GM18517 (cell line): ENCODE measurements at regions not wholly inside any gene's neighbourhood (a gene's known extent, or its start where the extent isn't known, plus 50 kb on each side); places are given as distances from the start of the nearest gene placed in this dataset.

Source experiments
- ATAC-seq: cut with Tn5 transposase; IDR thresholded peaks from one replicate; pipeline ENCODE4 v1.9.1; 2021; ENCODE audit warnings: mild to moderate bottlenecking, moderate library complexity; ENCODE audit not compliant: unreplicated experiment

DNA sequence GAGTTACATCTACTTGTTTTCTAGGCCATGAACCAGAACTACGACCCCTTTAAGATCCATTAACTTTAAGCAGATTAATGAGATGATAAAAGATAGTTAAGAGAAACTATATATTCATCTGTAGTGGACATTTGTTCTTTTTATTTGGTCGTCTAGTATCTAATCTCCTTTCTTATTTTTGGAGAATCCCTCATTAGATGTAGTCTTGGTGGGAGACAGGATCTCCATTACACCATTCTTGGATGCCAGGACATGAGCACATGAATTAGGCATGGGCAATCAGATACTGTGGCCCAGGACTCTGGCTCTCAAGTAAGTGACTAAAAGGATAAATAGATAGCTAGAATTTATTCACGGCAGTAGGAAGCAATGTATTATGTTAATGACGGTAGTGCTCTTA is 245.0 kb downstream of the ATP23 start:
- no peak for ATAC-seq

DNA sequence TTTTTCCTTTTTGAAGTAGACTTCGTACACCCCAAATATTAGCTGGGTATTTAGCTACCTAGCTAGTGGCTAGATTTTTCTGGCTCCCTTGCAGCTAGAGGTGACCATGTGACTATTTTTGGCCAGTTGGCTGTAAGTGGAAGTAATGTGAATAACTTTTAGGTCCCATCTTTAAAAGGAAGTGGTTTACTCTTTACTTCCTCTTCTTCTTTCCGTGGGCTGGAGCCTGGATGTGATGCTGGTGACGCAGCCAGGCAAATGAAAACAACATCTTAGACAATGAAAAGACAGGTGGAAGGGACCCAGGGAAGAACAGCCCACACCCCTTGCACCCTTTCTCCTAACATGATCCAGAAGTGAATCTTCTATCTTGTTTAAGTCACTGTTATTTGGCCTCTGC is 245.5 kb downstream of the ATP23 start:
- ATAC-seq = no peak

DNA sequence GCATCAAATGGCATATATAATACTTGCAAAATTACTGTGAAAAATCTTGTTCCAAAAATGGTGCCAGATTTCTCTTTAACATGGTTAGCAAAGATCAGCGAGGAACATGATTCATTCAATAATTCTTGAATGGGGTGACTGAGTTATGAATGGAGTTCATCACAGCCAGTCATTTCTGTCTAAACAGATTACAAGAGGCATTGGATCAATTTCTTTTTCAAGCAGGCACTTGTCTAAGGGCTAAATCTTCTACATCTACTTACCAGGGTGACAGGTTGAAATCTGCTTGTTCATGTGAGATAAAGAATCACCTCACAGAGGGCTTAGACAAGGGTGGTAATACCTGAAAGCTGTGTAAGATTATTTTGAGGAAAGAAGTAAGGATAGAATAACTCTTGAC is 247.7 kb downstream of the ATP23 start:
- no peak for ATAC-seq

DNA sequence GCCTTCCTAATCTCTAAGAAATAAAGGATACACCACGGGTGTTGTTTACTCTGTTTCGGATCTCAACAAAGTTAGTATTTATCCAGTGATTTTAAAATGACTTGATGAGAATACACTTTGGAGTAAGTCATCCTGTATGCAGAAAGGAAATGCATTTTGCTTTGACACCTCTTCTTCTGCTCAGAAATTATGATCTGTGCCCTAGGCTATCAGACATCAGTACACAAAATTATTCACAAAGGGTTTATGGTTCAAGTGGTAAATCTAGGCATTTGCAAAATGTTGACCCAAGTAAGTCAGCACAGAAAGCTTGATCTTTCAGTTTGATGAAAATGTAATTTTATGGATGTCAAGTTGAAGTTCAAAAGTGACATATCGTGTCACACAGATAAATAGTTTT is 248.5 kb downstream of the ATP23 start:
- ATAC-seq = no peak

DNA sequence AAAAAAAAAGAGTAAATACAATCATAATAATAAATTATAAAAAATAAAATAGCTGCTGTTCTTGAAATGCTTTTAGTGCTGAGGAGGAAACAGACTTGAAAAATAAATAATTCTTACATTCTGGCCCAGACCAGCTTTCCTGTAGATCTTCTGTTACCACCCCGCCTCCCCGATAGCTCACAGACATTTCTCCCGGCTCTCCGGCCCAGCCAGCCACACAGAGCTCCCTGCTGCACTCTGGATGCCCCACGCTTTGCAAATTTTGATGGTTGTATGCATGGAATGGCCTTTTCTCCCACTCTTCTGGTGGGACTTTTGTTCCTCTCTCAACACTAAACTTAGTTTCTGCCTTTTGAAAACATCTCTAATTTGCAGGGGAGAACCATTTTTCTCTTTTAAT is 249.3 kb downstream of the ATP23 start:
- no peak for ATAC-seq

DNA sequence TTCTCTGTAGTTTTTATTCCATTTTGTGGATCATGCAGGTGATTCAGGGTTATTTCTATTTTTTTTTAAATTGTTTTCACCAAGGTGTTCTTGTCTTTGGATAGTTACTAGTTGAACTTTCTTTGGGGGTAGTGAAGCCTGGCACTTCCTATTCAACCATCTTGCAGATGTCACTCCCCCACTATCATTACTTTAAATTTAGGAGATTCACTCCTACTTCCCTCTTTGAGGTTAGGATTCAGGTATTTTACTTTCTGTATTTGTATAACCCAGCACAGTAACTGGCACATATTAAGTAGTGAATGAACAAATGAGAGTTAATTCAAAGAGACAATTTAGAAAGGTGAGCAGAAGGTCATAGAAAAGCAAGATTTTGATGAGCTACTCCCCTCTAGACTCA is 255.6 kb downstream of the ATP23 start:
- ATAC-seq = no peak

DNA sequence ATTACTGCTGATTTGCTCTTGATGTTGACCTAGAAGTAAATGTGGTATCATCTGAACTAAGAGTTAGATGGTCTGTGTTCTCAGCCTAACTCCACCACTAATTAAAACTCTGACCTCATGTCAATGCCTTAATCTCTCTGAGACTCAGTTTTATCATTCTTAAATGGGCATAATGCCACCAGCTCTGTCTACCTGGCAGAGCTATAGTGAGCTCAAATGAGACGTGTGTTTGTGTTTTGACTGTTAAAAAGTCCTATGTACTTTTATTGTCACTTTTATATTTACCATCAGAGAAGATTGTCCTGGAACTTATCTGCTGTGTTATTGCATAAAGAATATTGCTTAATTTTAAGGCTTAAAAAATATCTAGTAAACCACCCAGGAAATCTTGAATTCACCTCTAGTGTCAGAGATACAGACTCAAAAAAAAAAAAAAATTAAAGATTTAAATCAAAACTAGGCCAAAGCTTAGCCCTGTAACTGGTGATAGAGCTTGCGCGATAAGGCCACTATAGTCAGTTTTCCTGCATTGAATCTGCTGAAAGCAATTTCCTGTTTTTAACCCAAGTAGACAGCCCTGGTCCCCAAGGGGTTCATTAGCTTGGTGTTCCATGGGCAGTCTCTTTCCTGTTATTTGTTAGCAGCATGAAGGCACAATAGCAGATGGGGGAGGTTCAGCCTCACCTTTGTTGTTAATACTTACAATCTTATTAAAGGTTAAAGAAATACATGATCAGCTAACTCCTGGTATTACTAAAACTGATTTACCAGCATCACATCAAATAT is 261.8 kb downstream of the ATP23 start:
- no peak for ATAC-seq

DNA sequence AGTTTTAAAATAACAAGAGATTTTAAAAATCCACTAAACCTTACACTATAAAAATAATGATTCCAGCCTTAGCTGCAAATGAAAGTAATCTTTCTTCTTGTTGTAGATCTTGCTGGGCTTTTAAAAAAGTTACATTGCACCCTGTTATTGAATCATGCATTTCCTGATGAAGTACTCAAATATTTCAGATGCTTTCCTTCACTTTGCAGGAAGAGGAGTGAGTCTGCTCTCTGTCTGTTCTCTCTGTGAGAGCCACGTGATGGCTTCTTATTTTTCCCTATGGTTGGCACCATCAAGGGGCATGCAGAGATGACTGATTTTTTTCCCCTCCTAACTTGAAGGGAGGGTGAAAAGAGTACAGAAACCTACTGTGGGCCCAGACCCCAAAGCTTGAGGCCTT is 262.7 kb downstream of the ATP23 start:
- ATAC-seq = no peak

DNA sequence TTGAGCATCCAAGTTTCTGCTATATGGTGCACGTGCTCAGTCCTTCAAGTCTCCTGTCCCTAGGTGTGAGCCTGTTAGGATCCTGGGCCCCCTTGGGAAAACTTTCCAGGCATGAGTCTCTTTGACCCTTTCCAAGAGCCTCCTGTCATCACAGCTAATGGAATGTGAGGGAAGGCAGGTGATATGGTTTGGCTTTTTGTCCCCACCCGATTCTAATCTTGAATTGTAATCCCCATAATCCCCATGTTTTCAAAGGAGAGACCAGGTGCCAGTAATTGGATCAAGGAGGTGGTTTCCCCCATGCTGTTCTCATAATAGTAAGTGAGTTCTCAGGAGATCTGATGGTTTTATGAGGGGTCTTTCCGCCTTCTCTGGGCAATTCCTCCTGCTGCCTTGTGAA is 265.5 kb downstream of the ATP23 start:
- no peak for ATAC-seq

DNA sequence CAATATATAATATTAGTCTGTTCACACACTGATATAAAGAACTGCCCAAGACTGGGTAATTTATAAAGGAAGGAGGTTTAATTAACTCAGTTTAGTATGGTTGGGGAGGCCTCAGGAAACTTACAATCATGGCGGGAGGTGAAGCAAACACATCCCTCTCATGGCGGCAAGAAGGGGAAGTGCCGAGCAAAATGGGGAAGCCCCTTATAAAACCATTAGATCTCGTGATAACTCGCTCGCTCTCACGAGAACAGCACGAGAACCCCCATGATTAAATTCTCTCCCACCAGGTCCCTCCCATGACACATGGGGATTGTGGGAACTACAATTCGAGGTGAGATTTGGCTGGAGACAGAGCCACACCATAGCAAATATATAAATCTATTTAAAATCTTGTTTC is 269.8 kb downstream of the ATP23 start:
- ATAC-seq = no peak

DNA sequence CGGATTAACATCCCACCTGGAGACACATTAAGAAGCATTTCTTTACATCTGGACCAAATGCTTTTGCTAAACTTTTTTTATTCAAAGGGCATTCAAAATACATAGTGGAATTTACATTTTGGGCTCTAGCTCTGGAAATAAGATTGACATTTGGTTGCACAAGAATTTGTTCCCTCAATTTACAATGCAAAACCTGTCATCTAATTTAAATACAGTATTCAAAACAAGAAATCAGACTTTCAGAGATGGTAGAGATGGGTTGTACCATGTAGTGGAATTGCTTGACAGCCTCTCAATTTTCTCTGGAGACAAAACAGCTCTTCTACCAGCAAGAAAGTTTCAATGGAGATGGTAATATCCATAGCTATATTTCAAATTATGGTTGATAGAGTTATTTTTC is 275.8 kb downstream of the ATP23 start:
- no peak for ATAC-seq

DNA sequence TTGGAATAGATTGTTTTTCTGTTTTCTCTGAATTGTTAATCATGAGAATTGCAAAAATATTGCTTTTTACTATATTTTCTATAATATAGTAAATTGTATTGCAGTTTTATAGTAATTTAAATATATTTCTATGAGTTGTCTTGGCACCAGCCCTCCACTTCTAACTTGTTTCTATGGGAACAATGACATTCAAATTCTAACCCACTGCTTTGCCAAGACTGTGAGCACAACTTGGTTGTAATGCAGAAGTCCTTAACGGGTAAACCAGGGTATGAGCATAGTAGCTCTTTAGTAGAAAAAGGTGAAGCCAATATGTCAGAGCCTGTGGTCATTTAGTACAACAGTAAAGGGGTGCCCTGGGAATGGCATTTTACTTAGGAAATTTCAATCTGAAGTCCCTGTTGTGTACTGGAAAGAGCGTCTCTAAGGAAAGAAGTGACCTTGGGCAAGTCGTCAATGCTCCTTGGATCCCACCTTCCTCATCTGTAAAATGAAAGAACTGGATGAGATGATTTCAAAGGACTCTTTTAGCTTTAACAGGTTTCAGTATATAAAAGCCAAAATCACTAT is 283.3 kb downstream of the ATP23 start:
- no peak for ATAC-seq

DNA sequence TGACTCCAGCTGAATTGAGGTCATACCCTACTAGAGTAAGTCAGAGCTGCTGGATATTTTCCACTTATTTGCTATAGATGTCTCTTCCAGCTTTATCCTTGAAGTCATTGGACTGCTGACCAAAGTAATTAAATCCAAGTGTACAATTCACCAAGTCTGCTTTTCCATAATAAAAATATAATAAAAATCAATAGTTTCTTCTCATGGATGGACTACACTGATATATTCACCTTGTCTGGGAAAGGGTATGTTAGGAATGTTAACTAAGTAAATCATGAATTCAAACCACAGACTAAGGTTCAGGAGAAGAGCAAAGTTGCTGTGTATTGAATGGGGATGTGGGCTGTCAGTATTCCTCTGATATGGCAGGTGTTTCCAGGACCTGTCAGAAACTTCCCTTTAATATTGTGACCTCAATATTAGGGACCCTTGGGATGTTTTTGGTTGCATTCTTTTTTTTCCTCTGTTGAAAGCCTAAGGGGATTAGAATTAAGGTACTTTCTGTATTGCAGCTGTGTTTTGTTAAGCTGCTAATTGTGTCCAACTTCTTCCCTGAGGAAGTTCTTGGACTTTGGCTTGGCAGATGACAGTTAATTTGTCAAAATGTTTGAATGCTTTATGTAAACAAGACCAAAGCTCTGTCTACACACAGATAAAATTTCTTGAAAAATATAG is 284.0 kb downstream of the ATP23 start:
- ATAC-seq = no peak

DNA sequence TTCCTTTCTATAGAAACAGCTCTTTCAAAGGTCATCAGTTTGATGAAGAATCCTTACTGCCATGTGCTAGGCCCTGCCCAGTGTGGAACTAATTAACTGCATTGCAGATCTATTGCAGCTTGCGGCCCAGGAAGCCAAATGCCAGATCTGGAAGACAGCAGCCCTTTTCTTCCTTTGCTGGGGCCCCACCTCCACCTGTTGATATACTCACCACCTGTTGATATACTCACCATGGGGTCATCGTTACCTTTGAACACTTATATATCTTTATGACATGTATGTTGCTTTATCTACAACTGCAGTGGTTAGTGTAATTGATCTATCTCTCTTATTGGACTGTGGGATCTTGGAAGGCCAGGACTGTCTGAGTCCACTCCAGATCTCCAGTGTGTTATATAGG is 292.5 kb downstream of the ATP23 start:
- no peak for ATAC-seq

DNA sequence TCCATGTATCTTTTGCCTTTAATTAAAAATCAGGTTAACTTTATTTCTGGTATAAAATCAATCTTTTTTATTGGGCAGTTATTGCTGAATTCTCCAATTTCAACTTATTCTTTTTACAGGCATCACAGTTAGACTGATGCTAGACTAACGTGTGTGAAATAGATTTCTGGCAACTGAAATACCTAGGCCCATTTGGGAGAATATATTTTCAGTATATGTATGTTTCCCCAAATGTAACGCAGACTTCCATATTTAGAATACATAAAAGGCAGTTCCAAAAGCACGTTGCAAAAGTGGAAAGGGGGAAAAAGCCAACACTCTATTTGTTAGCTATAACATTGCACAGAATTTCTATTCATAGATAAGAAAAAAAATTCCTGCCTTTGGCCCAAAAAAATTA is 297.0 kb downstream of the ATP23 start:
- ATAC-seq = no peak

DNA sequence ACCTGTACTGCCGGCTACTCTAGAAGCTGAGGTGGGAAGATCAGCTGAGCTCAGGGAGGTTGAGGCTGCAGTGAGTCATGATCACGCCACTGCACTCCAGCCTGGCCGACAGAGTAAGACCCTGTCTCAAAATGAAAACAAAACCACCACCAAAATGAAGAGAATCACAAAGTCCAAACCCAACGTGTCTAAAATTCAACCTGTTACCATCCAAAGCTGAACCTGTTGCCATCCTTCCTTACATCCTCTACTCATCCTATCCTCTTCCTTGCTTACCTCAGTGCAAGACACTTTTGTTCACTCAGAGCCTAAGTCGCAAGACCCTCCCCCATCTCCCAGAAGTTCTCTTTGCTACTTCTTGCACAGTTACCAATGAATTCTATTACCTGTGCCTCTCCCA is 299.7 kb downstream of the ATP23 start:
- no peak for ATAC-seq

DNA sequence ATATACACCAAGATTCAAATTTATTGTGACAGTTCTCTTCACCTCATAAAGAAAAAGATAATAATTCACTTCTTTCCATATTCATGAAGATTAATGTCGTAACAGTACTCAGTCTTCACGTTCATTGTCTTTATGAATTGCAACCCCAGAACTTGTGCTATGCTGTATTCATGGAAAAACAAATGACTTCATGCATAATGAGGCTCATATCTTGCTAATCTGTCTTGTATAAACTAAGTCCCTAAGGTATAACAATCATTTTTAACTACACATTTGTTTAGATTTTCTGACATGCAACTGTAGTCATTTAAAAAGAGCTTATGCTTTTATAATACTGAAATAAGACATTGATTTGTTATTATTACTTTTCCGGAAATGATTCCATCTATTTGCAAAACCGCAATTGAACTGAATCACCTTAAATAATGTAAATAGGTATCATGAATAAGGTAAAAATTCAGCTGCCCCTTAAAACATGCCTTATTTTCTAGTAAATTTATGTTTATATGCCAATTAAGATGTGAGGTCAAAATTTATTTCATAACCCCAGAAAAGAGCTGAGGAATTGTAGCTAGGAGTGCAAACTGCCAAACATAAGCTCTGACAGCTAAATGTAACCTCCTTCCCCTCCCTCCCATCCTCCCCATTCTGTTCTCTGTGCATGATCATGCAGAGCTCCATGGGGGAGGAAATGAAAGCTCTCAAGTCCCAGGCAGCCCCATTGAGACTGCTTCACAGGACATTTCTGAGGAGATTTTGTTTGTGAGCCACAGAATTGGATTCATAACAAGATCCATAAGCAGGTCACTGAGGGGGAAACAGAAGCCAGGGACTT is 301.6 kb downstream of the ATP23 start:
- ATAC-seq = no peak

DNA sequence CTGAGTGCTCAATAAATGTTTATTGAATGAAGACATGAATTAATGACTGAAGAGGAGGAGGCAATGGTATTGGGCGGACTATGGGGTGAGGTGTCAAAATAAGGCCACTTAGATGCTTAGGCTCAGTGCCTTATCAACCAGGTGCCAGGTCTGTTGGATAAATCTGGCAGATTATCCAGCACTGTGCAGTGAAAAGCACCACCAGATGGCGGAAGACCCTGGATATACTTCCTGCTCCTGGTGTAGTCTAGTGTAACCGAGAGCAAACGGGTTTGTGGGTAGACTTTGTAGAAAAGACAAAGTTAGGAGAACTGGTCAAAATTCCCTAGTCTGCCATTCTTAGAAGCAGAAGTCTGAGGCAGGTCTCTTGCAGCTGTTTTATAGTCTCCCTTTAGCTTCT is 306.3 kb downstream of the ATP23 start:
- no peak for ATAC-seq

DNA sequence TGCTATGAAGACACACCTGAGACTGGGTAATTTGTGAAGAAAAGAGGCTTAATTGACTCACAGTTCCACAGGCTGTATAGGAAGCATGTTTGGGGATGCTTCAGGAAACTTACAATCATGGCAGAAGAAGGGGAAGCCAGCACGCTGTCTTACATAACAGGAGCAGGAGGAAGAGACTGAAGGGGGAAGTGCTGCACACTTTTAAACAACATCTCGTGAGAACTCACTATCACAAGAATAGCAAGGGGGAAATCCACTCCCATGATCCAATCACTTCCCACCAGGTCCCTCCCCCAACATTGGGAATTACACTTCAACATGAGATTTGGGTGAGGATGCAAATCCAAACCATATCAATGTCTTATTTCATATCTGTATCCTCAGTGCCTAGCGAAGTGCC is 307.2 kb downstream of the ATP23 start:
- ATAC-seq = no peak

DNA sequence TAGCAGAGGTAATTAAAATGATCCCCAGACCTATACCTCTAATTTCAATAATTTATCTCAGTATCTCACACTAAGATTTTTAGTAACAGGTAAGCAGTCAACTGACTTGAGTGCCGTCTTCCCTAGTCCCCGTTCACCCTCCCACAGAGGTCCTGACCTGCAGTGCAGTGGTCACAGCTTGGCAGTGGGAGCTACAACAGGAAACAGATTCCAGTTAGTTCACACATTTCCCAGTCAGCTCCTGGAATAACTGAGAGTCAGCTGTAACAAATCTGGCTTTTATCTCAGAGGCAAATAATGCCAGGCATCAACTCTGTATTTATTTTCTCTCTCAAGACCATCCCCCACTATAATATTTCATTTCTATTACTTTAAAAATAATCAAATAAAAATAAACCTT is 308.2 kb downstream of the ATP23 start:
- ATAC-seq = no peak

DNA sequence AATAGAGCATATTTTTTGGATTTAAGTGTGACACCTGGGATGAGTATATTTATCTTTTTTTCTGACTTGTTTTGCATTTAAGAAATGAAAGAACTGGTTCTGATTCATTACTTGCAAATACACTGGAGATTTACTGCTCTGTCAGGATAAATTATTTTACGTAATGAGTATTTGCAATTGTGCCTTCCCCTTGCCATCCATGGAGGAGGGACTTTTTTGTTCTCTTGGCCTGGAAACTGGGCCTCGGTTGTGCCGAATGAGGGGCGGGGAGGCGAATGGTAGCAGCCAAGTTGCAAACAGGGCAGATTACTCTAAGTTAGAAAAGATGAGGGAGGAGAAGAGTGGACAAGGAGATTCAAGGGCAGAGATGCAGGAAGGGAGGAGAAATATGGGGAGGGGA is 308.7 kb downstream of the ATP23 start:
- no peak for ATAC-seq

DNA sequence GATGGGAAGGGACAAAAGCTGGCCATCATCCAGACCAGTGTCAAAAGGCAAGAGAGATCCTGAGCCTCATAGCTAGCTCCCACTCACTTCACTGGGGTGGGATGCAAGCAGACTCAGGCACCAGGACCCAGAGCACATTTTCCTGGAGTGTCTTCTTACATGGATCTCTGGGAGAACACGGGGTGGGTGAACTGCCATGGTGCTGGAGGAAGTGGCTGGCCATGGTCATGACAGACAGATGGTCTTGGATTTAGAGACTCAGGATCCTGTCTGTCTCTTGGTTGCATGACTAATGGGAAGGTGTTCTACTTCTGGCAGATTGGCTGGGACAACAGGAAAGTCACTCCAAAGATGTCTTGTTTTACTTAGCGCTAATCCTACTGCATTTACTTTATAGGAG is 311.5 kb downstream of the ATP23 start:
- no peak for ATAC-seq
